ENCODE measurements at regions not wholly inside any gene's neighbourhood (a gene's known extent, or its start where the extent isn't known, plus 50 kb on each side); places are given as distances from the start of the nearest gene placed in this dataset.

DNA sequence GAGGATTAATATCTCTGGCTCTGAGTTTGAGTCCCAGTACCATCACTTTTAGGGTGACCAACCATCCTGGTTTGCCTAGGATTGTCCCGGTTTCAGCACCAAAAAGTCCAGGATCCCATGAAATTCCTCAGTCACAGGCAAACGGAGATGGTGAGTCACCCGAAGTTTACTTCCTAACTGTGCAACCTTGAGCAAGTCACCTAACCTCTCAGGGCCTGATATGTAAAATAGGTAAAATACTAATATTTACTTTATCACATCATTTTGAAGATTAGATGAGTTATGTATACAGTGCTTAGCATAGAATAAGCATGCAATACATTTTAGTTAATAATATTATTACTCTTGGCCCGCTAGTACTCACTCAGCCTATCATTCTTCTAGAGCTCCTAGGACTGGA, 91.1 kb upstream of the KCNMB2 start:
- no peak overlapping the region for H3K27ac Mint-ChIP-seq
- H3K27me3 Mint-ChIP-seq, result peaks cover 5% of the 10 kb centered on the region
- H3K9me3 Mint-ChIP-seq (ENCODE audit: low read depth), result no peaks in the 10 kb centered on the region
- no peaks in the 10 kb centered on the region for H3K36me3 Mint-ChIP-seq
- H3K4me3 Mint-ChIP-seq, result no peak overlapping the region
- H3K4me1 Mint-ChIP-seq (ENCODE audit: low read depth), result no peaks in the 10 kb centered on the region

DNA sequence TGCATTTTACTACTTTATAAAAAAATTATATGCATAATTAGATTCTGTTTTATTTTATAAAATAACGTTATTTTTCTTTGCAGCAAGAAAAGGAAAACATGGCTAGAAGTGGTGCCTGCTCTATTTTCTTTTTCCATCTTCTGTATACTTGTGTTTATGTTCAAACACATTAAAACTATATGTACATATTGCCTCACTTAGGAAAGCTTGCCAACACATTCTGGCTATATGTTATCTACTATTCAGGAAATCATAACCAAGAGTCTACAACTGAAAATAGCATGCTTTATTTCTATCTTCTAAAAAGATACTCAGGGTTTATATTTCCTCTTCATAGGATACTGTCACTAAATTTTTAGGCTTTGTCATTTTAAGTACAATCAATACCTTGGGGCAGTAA, 90.2 kb upstream of the KCNMB2 start:
- H3K36me3 Mint-ChIP-seq, result no peaks in the 10 kb centered on the region
- H3K27ac Mint-ChIP-seq, result no peak overlapping the region
- no peaks in the 10 kb centered on the region for H3K4me1 Mint-ChIP-seq (ENCODE audit: low read depth)
- H3K4me3 Mint-ChIP-seq, result no peak overlapping the region
- H3K9me3 Mint-ChIP-seq (ENCODE audit: low read depth), result no peaks in the 10 kb centered on the region
- peaks cover 5% of the 10 kb centered on the region for H3K27me3 Mint-ChIP-seq

DNA sequence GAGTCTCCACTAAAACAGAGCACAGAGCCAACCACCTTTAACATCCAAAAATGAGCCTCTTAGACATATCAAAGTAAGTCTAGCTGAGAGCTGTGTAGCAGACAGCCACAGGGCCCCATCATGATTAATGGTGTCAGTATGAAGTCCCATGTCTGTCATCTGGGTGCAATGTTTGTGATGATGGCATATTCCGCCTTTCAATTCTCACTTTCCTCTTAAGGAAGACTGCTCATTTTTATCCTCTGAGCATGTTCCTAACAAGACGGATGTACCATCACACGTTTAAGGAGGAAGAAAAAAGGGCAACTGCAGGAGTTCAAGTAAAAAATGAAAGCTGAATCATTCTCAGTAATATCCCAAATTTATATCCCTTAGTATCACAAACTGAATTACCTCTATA, 85.8 kb upstream of the KCNMB2 start:
- H3K27ac Mint-ChIP-seq, result no peak overlapping the region
- no peak overlapping the region for H3K4me3 Mint-ChIP-seq
- H3K9me3 Mint-ChIP-seq (ENCODE audit: low read depth), result no peaks in the 10 kb centered on the region
- peaks cover 9% of the 10 kb centered on the region for H3K27me3 Mint-ChIP-seq
- no peaks in the 10 kb centered on the region for H3K4me1 Mint-ChIP-seq (ENCODE audit: low read depth)
- H3K36me3 Mint-ChIP-seq, result no peaks in the 10 kb centered on the region

DNA sequence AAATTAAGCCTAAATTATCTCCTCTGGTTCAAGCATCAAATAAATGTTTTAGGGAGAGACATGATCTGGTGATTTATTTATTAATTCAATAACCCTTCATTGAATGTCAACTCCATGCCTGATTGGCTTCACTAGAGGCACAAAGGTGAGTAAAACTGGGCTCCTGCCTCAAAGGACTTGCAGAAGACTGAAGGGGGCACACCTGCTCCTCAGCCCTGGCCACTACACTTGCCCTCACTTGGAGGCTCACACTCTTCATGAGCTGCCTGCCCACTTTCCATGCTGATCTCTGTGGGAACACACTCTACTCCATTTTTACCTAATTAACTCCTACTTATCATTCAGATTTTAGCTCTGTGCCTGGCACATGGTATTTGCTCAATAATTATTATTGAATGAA, 84.4 kb upstream of the KCNMB2 start:
- H3K27me3 Mint-ChIP-seq, result peaks cover 9% of the 10 kb centered on the region
- no peaks in the 10 kb centered on the region for H3K4me1 Mint-ChIP-seq (ENCODE audit: low read depth)
- H3K4me3 Mint-ChIP-seq, result no peak overlapping the region
- no peak overlapping the region for H3K27ac Mint-ChIP-seq
- H3K9me3 Mint-ChIP-seq (ENCODE audit: low read depth), result no peaks in the 10 kb centered on the region
- no peaks in the 10 kb centered on the region for H3K36me3 Mint-ChIP-seq

DNA sequence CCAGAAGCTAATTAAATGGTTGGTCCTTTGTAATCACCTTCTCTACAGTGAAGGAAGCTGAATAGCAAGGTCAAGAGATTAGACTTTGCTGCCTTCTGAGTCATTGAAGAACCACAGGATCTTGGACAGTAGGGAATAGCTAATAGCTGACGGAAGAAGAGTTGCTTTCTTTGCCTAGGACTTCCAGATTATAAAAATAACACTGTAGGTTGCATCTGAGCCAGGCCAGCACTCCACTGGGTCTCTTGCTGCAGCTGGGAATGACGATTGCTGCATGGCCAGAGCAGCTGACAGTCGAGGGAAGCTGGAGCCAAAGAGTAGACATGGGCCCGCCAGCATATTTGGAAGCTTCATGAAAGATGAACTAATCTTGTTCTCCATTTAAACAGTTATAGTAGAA, 81.5 kb upstream of the KCNMB2 start:
- peaks cover 6% of the 10 kb centered on the region for H3K27me3 Mint-ChIP-seq
- H3K4me1 Mint-ChIP-seq (ENCODE audit: low read depth), result no peaks in the 10 kb centered on the region
- no peaks in the 10 kb centered on the region for H3K36me3 Mint-ChIP-seq
- H3K9me3 Mint-ChIP-seq (ENCODE audit: low read depth), result no peaks in the 10 kb centered on the region
- H3K4me3 Mint-ChIP-seq, result no peak overlapping the region
- H3K27ac Mint-ChIP-seq, result no peak overlapping the region

DNA sequence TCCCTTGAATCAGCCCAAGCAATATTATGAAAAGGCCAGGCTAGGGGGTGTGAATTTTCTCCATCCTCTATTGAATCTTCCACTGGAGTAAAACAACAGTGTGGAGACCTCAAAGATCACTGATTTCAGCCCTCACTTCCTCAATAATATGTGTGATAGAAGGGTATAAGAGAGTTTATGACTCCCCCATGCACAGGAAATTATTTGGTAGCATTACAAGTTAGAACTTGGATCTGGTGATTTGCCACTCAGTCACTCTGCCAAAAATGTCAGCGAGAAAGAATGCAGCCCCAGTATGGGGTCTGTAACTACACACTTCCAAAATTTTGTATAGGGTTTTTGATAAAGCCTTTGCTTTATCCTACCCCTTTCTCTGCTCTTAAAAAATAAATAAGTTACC, 81.0 kb upstream of the KCNMB2 start:
- no peak overlapping the region for H3K4me3 Mint-ChIP-seq
- no peaks in the 10 kb centered on the region for H3K4me1 Mint-ChIP-seq (ENCODE audit: low read depth)
- no peak overlapping the region for H3K27ac Mint-ChIP-seq
- H3K27me3 Mint-ChIP-seq, result peaks cover 8% of the 10 kb centered on the region
- no peaks in the 10 kb centered on the region for H3K36me3 Mint-ChIP-seq
- no peaks in the 10 kb centered on the region for H3K9me3 Mint-ChIP-seq (ENCODE audit: low read depth)

DNA sequence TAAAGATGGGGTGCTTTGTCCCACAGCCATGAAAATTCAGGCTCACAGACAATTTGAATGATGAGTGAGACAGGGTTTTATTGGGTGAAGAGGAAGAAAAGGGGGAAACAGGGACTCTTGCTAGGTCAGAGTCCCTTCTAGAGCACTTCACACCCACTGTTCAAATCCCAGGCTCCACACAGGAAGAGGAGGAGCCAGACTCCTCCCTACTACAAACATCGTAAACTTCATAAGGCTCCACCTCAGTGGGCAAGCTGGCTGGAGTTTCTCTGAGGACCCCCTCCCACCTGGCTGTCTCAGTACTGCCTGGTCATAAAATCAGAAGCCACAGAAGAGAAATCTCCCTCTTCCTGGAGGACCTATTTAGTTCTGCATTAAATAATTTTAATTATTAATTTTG, 80.3 kb upstream of the KCNMB2 start:
- Mint-ChIP-seq H3K4me3 (no peak overlapping the region), H3K27me3 (peaks cover 8% of the 10 kb centered on the region), H3K9me3 (ENCODE audit: low read depth) (no peaks in the 10 kb centered on the region), H3K4me1 (ENCODE audit: low read depth) (no peaks in the 10 kb centered on the region), H3K27ac (no peak overlapping the region), H3K36me3 (no peaks in the 10 kb centered on the region)

DNA sequence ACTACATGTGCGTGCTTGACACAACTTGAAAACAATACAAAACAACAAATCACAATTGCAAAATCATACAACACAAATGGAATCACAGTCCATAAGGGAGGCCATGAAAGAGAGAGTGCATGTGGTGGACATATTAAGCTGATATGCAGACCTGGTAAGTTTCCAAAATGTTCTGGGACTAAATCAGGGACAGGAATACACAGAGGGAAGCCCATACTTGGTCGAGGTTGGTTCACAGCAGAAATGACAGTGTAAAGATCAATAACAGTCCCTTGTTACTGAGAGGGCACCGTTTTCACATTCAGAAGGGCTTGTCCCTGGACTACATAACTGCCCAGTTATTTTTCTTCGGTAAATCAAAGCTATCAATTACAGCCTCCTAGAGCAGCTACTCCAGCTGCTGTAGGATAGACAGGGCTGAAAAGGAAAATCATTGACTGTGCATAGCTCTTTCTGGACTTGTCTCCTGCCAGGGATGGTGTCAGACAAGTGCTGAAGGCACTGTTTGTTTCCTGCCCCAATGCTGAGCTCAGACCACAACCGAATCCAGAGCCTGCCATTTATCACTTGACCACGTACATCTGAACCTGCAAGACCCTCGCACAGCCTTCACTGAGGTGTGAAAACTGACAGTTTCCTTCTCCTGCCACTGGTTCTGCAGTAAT, 79.5 kb upstream of the KCNMB2 start:
- H3K27me3 Mint-ChIP-seq, result peaks cover 8% of the 10 kb centered on the region
- H3K36me3 Mint-ChIP-seq, result no peaks in the 10 kb centered on the region
- H3K4me3 Mint-ChIP-seq, result no peak overlapping the region
- no peaks in the 10 kb centered on the region for H3K4me1 Mint-ChIP-seq (ENCODE audit: low read depth)
- no peaks in the 10 kb centered on the region for H3K9me3 Mint-ChIP-seq (ENCODE audit: low read depth)
- H3K27ac Mint-ChIP-seq, result no peak overlapping the region

DNA sequence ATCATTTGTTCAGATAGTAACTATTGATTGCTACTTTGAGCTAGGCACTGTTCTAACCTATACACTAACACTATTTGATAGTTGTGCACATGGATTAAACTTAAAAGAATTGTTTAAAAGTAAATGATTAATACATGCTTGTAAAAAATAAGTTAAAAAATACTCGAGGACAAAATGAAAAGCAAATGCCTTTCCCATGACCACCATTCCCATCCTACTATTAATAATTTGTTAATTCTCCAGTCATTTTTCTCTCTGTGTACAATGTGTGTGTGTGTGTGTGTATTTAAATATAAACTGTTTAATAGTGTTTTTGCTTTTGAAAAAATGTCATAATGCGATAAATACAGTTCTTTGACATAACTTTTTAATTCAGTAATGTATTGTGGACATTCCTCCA, 78.7 kb upstream of the KCNMB2 start:
- Mint-ChIP-seq H3K4me1 (ENCODE audit: low read depth) (no peaks in the 10 kb centered on the region), H3K27me3 (peaks cover 5% of the 10 kb centered on the region), H3K36me3 (no peaks in the 10 kb centered on the region), H3K4me3 (no peak overlapping the region), H3K9me3 (ENCODE audit: low read depth) (no peaks in the 10 kb centered on the region), H3K27ac (no peak overlapping the region)

DNA sequence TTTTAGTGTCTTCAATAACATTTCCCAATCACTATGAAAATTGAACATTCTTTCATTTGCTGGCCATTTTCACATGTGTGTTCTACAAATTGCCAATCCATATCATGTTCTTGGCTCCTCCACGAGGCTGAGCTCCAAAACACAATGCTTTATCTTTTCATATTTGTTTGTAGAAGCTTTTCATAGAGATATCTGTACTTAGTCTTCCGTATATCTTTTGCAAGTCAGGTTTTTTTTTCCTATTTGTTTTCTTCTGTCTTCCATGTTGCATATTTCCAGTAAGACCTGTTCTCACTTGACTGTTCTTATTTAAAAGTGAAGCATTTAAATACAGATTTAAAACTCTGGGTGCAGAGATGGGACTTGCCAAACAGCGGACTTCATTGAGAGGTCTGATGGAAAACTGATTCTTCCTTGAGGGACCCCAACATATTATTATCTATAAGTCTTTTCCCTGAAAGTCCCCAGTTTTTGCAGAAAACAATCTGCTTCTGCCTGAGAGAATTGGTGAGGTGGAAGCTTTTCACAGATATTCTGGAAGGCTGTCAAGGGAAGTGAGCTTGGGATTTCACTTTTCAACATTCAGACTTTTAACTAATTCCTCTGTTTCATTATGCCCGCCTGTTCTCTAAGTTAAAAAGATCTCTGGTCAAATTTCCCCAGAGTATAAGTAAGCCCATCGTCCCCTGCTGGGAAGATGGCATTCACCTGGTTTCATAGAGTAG, 77.8 kb upstream of the KCNMB2 start:
- no peaks in the 10 kb centered on the region for H3K4me1 Mint-ChIP-seq (ENCODE audit: low read depth)
- H3K4me3 Mint-ChIP-seq, result no peak overlapping the region
- peaks cover 5% of the 10 kb centered on the region for H3K27me3 Mint-ChIP-seq
- H3K27ac Mint-ChIP-seq, result no peak overlapping the region
- H3K36me3 Mint-ChIP-seq, result no peaks in the 10 kb centered on the region
- H3K9me3 Mint-ChIP-seq (ENCODE audit: low read depth), result no peaks in the 10 kb centered on the region

DNA sequence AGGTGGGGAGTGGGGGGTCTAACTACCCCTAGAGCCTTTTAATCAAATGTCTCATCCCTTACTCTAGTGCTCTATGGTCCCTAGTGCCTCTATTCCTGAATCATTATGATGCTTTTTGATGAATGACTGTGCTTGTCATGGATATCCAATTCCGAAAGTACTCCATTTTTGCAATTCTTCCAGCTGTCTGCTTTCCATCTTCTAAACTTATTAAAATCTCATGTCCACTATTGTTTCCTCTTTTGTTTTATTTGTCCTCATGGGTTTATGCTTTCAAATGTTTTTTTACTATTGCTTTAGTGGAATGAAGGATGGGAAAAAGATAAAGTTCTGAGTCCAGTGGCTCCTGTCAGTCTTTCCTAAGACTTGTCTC, 77.2 kb upstream of the KCNMB2 start:
- Mint-ChIP-seq H3K27ac (no peak overlapping the region), H3K27me3 (peaks cover 8% of the 10 kb centered on the region), H3K36me3 (no peaks in the 10 kb centered on the region), H3K4me3 (no peak overlapping the region), H3K4me1 (ENCODE audit: low read depth) (no peaks in the 10 kb centered on the region), H3K9me3 (ENCODE audit: low read depth) (no peaks in the 10 kb centered on the region)

DNA sequence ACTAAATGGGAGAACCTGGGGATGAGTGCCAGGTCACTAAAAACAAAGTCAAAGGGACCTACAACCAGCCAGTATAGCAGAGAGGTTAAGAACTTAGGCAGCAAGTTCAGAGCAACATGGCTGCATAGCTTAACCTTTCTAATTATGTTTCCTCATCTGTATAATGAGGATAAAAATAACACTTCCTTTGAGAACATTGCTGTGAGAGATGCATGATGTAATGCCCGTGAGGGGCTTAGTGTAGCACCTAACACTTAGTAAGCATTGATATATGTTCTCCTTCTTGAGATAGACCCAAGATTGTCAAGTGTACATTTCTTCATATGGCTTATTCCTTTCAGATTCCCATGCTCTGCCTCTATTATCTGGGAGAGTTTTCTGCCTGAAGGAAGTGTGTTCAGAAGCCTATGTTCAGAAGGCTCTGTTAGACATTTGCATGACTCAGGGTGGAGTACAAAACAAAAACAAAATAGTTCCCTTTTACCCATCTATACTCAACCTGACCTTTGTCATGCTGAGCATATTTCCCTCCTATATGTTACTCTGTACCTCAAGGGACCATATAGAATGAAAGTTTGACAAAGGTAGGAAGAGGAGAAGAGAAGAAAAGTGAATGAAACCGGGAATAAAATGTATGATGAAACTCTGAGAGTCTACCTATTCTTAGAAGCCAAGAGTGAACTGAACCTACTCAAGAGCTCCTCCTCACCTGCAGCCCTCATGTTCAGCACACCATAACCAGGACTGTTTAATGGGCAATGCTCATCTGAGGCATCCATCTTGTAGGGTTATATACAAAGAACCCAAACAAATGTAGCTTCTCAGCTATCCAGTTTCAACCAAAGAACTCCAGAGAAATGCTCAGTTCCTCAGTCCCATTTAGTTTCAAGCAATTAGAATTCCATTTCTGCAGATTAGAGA, 70.7 kb upstream of the KCNMB2 start:
- Mint-ChIP-seq H3K4me1 (ENCODE audit: low read depth) (no peaks in the 10 kb centered on the region), H3K4me3 (no peak overlapping the region), H3K36me3 (no peaks in the 10 kb centered on the region), H3K27me3 (peaks cover 4% of the 10 kb centered on the region), H3K27ac (no peak overlapping the region), H3K9me3 (ENCODE audit: low read depth) (no peaks in the 10 kb centered on the region)

DNA sequence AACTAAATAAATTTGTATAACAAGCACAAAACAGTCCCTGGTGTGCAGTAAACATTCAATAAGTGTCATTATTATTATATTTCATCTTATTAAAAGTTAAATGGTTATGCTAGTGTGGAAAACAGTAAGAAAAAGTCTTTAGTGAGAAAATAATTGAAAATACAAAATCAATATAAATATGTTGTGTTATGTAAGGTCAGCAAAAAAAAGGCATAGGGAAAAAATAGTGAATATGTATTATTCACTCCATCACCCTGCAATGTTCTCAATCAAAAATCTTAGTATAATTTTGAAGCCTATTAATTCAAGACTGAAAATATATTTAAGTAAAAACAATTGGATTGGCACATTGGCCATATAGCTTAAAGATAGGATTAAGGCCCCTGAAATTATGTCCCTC, 63.3 kb upstream of the KCNMB2 start:
- Mint-ChIP-seq H3K27me3 (peaks cover 1% of the 10 kb centered on the region), H3K9me3 (ENCODE audit: low read depth) (no peaks in the 10 kb centered on the region), H3K4me3 (no peak overlapping the region), H3K27ac (no peak overlapping the region), H3K36me3 (no peaks in the 10 kb centered on the region), H3K4me1 (ENCODE audit: low read depth) (no peaks in the 10 kb centered on the region)

DNA sequence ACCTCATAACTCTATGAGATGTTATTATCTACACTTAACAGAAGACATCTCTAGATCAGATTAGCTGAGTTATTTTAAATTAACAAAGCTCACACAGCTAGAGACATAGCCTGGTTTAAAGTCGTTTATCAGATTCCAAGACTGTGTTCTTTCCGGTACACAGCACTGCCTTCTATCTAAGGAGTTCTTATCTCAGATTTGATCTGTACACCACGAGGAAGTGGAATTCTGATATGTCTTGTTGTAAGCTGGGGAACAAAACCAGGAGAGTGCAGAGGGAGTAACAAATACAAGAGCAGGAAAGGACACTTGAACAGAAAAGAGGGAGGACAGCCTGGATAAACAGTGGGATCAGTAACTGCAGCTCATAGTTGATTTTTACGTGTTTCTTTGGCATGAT, 61.7 kb upstream of the KCNMB2 start:
- H3K27me3 Mint-ChIP-seq, result peaks cover 1% of the 10 kb centered on the region
- no peaks in the 10 kb centered on the region for H3K36me3 Mint-ChIP-seq
- no peak overlapping the region for H3K27ac Mint-ChIP-seq
- no peaks in the 10 kb centered on the region for H3K9me3 Mint-ChIP-seq (ENCODE audit: low read depth)
- no peaks in the 10 kb centered on the region for H3K4me1 Mint-ChIP-seq (ENCODE audit: low read depth)
- no peak overlapping the region for H3K4me3 Mint-ChIP-seq

DNA sequence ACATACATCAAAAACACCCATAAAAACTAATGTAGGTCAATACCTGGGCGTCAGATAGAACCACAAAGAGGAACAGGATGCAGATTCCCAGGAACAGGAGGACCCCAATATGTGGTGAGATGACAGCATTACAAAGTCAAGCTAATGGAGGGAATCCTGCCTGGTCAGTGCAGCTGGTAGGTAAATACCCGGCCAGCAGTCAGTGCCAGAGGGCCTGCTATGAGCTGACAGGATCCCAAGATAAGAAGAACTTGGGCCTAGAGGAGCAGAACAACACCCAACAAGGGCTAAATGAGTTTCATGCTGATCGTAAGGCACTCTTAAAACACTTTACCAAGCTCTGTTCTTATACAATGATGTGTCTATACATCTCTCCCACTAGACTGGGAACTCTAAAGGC, 61.2 kb upstream of the KCNMB2 start:
- H3K27me3 Mint-ChIP-seq, result peaks cover 1% of the 10 kb centered on the region
- no peaks in the 10 kb centered on the region for H3K4me1 Mint-ChIP-seq (ENCODE audit: low read depth)
- no peak overlapping the region for H3K27ac Mint-ChIP-seq
- no peak overlapping the region for H3K4me3 Mint-ChIP-seq
- H3K36me3 Mint-ChIP-seq, result no peaks in the 10 kb centered on the region
- H3K9me3 Mint-ChIP-seq (ENCODE audit: low read depth), result no peaks in the 10 kb centered on the region

All from activated naive CD8-positive, alpha-beta T cell (primary cell).